GM06990 (cell line): ENCODE measurements at regions not wholly inside any gene's neighbourhood (a gene's known extent, or its start where the extent isn't known, plus 50 kb on each side); places are given as distances from the start of the nearest gene placed in this dataset.
"Not testable (repeated sequence)": the region's sequence is repeated elsewhere in the genome, so short reads cannot be mapped to it uniquely, and the experiment has no call there.

Source experiments
- DNase-seq: peaks from one replicate; pipeline ENCODE4 v3.0.0-alpha.2; 2011; ENCODE audit not compliant: insufficient read length; ENCODE audit errors: extremely low read depth
- H3K27me3 ChIP-seq: replicated peaks from 2 replicates; pipeline ENCODE4 v1.6.0; 2011; ENCODE audit warnings: low read length; ENCODE audit not compliant: control insufficient read depth, insufficient read depth
- H3K36me3 ChIP-seq: 2 replicates; pipeline ENCODE4 v1.5.1; 2011; ENCODE audit warnings: low read length; ENCODE audit not compliant: control insufficient read depth, insufficient read depth
- H3K4me3 ChIP-seq: replicated peaks from 2 replicates; pipeline ENCODE4 v1.5.1; 2011; ENCODE audit warnings: low read depth, mild to moderate bottlenecking, control low read depth, low read length
- CTCF ChIP-seq: IDR thresholded peaks from 2 replicates; pipeline ENCODE4 v1.5.1; 2011; ENCODE audit warnings: low read length, control low read depth, mild to moderate bottlenecking, inconsistent platforms; ENCODE audit not compliant: insufficient read depth, poor library complexity, severe bottlenecking

GRCh38 chr7:142585425-142585824 lies 163.8 kb upstream of the PRSS1 start:
- no peak overlapping the region for H3K4me3 ChIP-seq
- no peaks in the 10 kb centered on the region for H3K27me3 ChIP-seq
- no peaks in the 10 kb centered on the region for H3K36me3 ChIP-seq
- TF ChIP-seq CTCF = no peak
- DNase-seq = no peak

- no peak for TF ChIP-seq CTCF
- no peak for DNase-seq
- Histone ChIP-seq H3K4me3 (no peak overlapping the region), H3K27me3 (no peaks in the 10 kb centered on the region), H3K36me3 (no peaks in the 10 kb centered on the region)
These were observed 164.5 kb upstream of the PRSS1 start for GRCh38 chr7:142584765-142585164.

- DNase-seq = peak; percentile 52
- Histone ChIP-seq H3K36me3 (no peaks in the 10 kb centered on the region), H3K4me3 (no peak overlapping the region), H3K27me3 (no peaks in the 10 kb centered on the region)
- no peak for TF ChIP-seq CTCF
These were observed 165.8 kb upstream of the PRSS1 start for GRCh38 chr7:142583446-142583845.

GRCh38 chr7:142582351-142582750 lies 166.9 kb upstream of the PRSS1 start:
- Histone ChIP-seq H3K27me3 (no peaks in the 10 kb centered on the region), H3K36me3 (no peaks in the 10 kb centered on the region), H3K4me3 (no peak overlapping the region)
- TF ChIP-seq CTCF = no peak
- no peak for DNase-seq

- Histone ChIP-seq H3K4me3 (no peak overlapping the region), H3K27me3 (no peaks in the 10 kb centered on the region), H3K36me3 (no peaks in the 10 kb centered on the region)
- DNase-seq = peak; percentile 12
- no peak for TF ChIP-seq CTCF
These were observed 167.9 kb upstream of the PRSS1 start for GRCh38 chr7:142581341-142581740.

- Histone ChIP-seq H3K27me3 (no peaks in the 10 kb centered on the region), H3K4me3 (no peak overlapping the region)
- DNase-seq = no peak
These were observed 169.3 kb upstream of the PRSS1 start for GRCh38 chr7:142579946-142580345.

DNA sequence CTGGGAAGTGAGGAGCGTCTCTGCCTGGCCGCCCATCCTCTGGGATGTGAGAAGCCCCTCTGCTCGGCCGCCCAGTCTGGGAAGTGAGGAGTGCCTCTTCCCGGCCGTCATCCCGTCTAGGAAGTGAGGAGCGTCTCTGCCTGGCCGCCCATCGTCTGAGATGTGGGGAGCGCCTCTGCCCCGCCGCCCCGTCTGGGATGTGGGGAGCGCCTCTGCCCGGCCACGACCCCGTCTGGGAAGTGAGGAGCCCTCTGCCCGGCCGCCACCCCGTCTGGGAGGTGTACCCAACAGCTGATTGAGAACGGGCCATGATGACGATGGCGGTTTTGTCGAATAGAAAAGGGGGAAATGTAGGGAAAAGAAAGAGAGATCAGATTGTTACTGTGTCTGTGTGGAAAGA lies 173.9 kb upstream of the PRSS1 start:
- not testable (repeated sequence) for H3K27me3 ChIP-seq, H3K36me3 ChIP-seq, DNase-seq, H3K4me3 ChIP-seq

More at GRCh38 chr7:142579946-142580345, 169.3 kb upstream of the PRSS1 start:
- H3K36me3 ChIP-seq = no peaks in the 10 kb centered on the region
- TF ChIP-seq CTCF = no peak
